ENCODE measurements at regions not wholly inside any gene's neighbourhood (a gene's known extent, or its start where the extent isn't known, plus 50 kb on each side); places are given as distances from the start of the nearest gene placed in this dataset.
A peak's percentile ranks its signal among the peaks of the same experiment; 100 is the strongest.
"Not testable (repeated sequence)": the region's sequence is repeated elsewhere in the genome, so short reads cannot be mapped to it uniquely, and the experiment has no call there.

GRCh38 chr11:87967459-87967858 is 207.8 kb downstream of the RAB38 start:
- no peak for DNase-seq

- no peak for DNase-seq
These were observed 208.5 kb downstream of the RAB38 start for GRCh38 chr11:87966694-87967093.

GRCh38 chr11:87966216-87966615 is 209.0 kb downstream of the RAB38 start:
- no peak for DNase-seq

GRCh38 chr11:87961606-87962005 is 213.6 kb downstream of the RAB38 start:
- DNase-seq = no peak

- no peak for DNase-seq
These were observed 217.3 kb downstream of the RAB38 start for GRCh38 chr11:87957961-87958360.

GRCh38 chr11:87954476-87954875 is 220.8 kb downstream of the RAB38 start:
- no peak for DNase-seq

- no peak for DNase-seq
These were observed 232.5 kb downstream of the RAB38 start for GRCh38 chr11:87942786-87943185.

GRCh38 chr11:87934182-87934581 is 241.1 kb downstream of the RAB38 start:
- DNase-seq = no peak

GRCh38 chr11:87926250-87926970 is 248.8 kb downstream of the RAB38 start:
- DNase-seq = peak; percentile 34

- DNase-seq = no peak
These were observed 251.1 kb downstream of the RAB38 start for GRCh38 chr11:87924125-87924524.

- DNase-seq = no peak
These were observed 258.1 kb downstream of the RAB38 start for GRCh38 chr11:87917111-87917510.

- DNase-seq = no peak
These were observed 266.1 kb downstream of the RAB38 start for GRCh38 chr11:87909178-87909577.

GRCh38 chr11:87908086-87908485 is 267.2 kb downstream of the RAB38 start:
- DNase-seq = no peak

GRCh38 chr11:87903345-87903744 is 271.9 kb downstream of the RAB38 start:
- no peak for DNase-seq

- no peak for DNase-seq
These were observed 273.9 kb downstream of the RAB38 start for GRCh38 chr11:87901341-87901740.

GRCh38 chr11:87897921-87898320 is 277.3 kb downstream of the RAB38 start:
- DNase-seq = no peak

GRCh38 chr11:87897071-87897470 is 278.2 kb downstream of the RAB38 start:
- no peak for DNase-seq

- no peak for DNase-seq
These were observed 280.3 kb downstream of the RAB38 start for GRCh38 chr11:87894961-87895360.

GRCh38 chr11:87892291-87892690 is 283.0 kb downstream of the RAB38 start:
- DNase-seq = no peak

GRCh38 chr11:87889126-87889525 is 286.1 kb downstream of the RAB38 start:
- no peak for DNase-seq

- not testable (repeated sequence) for DNase-seq
These were observed 290.2 kb downstream of the RAB38 start for GRCh38 chr11:87885084-87885483.

- no peak for DNase-seq
These were observed 296.1 kb downstream of the RAB38 start for GRCh38 chr11:87879118-87879517.

GRCh38 chr11:87878373-87878825 is 296.8 kb downstream of the RAB38 start:
- no peak for DNase-seq

- no peak for DNase-seq
These were observed 304.2 kb downstream of the RAB38 start for GRCh38 chr11:87871056-87871455.

- DNase-seq = no peak
These were observed 305.2 kb downstream of the RAB38 start for GRCh38 chr11:87870086-87870485.

All from MV-4-11 (cell line).